Panc1 (cell line): ENCODE measurements at regions not wholly inside any gene's neighbourhood (a gene's known extent, or its start where the extent isn't known, plus 50 kb on each side); places are given as distances from the start of the nearest gene placed in this dataset.

Experiments
- CTCF ChIP-seq: fragments of 450-650 bp; IDR thresholded peaks from 2 replicates; pipeline ENCODE4 v1.5.1; 2017; ENCODE audit warnings: mild to moderate bottlenecking
- POLR2AphosphoS5 ChIP-seq: IDR thresholded peaks from 2 replicates; pipeline ENCODE4 v1.6.1; 2012; ENCODE audit warnings: mild to moderate bottlenecking, low read depth, low read length, moderate library complexity
- TCF7L2 ChIP-seq: IDR thresholded peaks from 2 replicates; pipeline ENCODE4 v1.6.1; 2011; ENCODE audit warnings: mild to moderate bottlenecking, low read depth, low read length, inconsistent platforms
- TF ChIP-seq, protein P1 (sequence below), 2 experiments: IDR thresholded peaks; 2 replicates each; pipeline ENCODE4 v1.6.1; 2011 to 2012; ENCODE audit warnings: low read depth in 2 of 2, control low read depth in 1 of 2, low read length in 1 of 2, mild to moderate bottlenecking in 1 of 2, moderate library complexity in 1 of 2; ENCODE audit not compliant: insufficient read depth in 1 of 2

DNA sequence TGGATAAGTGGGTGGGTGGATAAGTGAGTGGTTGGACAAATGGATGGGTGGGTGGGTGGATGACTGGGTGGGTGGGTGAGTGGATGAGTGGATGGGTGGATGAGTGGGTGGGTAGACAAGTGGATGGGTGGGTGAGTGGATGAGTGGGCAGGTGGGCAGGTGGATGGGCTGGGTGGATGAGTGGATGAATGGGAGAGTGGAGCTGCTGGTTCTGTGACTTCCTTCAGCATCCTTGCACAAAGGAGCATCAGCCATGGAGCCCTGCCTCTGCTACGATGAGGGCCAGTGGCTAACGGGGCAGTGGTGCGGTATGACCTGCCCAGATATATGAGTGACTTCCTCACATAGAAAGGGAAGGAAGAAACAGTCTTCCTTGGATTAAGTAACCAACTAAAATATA lies 398.7 kb upstream of the IRX4 start:
- TF ChIP-seq CTCF (no peak), POLR2AphosphoS5 (no peak), TCF7L2 (no peak)
- TF ChIP-seq, protein P1, sequence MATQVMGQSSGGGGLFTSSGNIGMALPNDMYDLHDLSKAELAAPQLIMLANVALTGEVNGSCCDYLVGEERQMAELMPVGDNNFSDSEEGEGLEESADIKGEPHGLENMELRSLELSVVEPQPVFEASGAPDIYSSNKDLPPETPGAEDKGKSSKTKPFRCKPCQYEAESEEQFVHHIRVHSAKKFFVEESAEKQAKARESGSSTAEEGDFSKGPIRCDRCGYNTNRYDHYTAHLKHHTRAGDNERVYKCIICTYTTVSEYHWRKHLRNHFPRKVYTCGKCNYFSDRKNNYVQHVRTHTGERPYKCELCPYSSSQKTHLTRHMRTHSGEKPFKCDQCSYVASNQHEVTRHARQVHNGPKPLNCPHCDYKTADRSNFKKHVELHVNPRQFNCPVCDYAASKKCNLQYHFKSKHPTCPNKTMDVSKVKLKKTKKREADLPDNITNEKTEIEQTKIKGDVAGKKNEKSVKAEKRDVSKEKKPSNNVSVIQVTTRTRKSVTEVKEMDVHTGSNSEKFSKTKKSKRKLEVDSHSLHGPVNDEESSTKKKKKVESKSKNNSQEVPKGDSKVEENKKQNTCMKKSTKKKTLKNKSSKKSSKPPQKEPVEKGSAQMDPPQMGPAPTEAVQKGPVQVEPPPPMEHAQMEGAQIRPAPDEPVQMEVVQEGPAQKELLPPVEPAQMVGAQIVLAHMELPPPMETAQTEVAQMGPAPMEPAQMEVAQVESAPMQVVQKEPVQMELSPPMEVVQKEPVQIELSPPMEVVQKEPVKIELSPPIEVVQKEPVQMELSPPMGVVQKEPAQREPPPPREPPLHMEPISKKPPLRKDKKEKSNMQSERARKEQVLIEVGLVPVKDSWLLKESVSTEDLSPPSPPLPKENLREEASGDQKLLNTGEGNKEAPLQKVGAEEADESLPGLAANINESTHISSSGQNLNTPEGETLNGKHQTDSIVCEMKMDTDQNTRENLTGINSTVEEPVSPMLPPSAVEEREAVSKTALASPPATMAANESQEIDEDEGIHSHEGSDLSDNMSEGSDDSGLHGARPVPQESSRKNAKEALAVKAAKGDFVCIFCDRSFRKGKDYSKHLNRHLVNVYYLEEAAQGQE (IDR thresholded peaks at IDR 0.05; ENCODE audit: insufficient read depth in 1 of 2, low read depth in 2 of 2, low read length in 1 of 2): no peak
